HepG2 (cell line): ENCODE measurements at regions not wholly inside any gene's neighbourhood (a gene's known extent, or its start where the extent isn't known, plus 50 kb on each side); places are given as distances from the start of the nearest gene placed in this dataset.

Source experiments
- CBX2 ChIP-seq, 2 experiments: fragments of 200-600 bp in 1 of 2; sonication (generic); formaldehyde crosslinking in 1 of 2; IDR thresholded peaks; 2 replicates each; pipeline versions ENCODE4 v1.7.0 to v1.8.1; 2018 to 2022; ENCODE audit warnings: low read depth in 2 of 2, low read length in 1 of 2, mild to moderate bottlenecking in 1 of 2, missing genetic modification reagents in 1 of 2
- FOXM1 ChIP-seq: sonication (generic); formaldehyde crosslinking; IDR thresholded peaks from 2 replicates; pipeline ENCODE4 v1.5.0; 2020; ENCODE audit warnings: missing genetic modification reagents
- FOXO1 ChIP-seq: sonication (generic); formaldehyde crosslinking; IDR thresholded peaks from 2 replicates; pipeline ENCODE4 v1.4.0; 2020; ENCODE audit warnings: missing genetic modification reagents
- FOXP1 ChIP-seq, 2 experiments: fragments of 450-650 bp in 1 of 2; IDR thresholded peaks; 2 replicates each; pipeline ENCODE4 v1.6.1; 2017 to 2018; ENCODE audit warnings: antibody characterized with exemption in 1 of 2
- GRHL1 ChIP-seq: sonication (generic); formaldehyde crosslinking; conservative IDR thresholded peaks from 2 replicates; pipeline ENCODE4 v1.8.0; 2022; ENCODE audit warnings: missing genetic modification reagents
- HNRNPL ChIP-seq: fragments of 200-400 bp; formaldehyde crosslinking; IDR thresholded peaks from 2 replicates; pipeline ENCODE4 v1.6.1; 2017; ENCODE audit warnings: mild to moderate bottlenecking, low read depth, low read length
- HNRNPLL ChIP-seq: fragments of 200-400 bp; formaldehyde crosslinking; IDR thresholded peaks from 2 replicates; pipeline ENCODE4 v1.6.1; 2017; ENCODE audit warnings: mild to moderate bottlenecking, low read depth, low read length; ENCODE audit not compliant: poor library complexity, severe bottlenecking
- NR0B2 ChIP-seq: sonication (generic); formaldehyde crosslinking; IDR thresholded peaks from 2 replicates; pipeline ENCODE4 v1.4.0; 2020; ENCODE audit warnings: mild to moderate bottlenecking, missing genetic modification reagents
- PATZ1 ChIP-seq: sonication (generic); formaldehyde crosslinking; IDR thresholded peaks from 2 replicates; pipeline ENCODE4 v1.4.0; 2020; ENCODE audit warnings: missing genetic modification reagents
- PITX1 ChIP-seq: sonication (generic); formaldehyde crosslinking; IDR thresholded peaks from 2 replicates; pipeline ENCODE4 v1.5.1; 2020; ENCODE audit warnings: mild to moderate bottlenecking, missing genetic modification reagents
- PPARG ChIP-seq: conservative IDR thresholded peaks from 2 replicates; pipeline ENCODE4 v1.6.1; 2016; ENCODE audit warnings: missing biosample characterization, missing genetic modification reagents
- REXO4 ChIP-seq: sonication (generic); formaldehyde crosslinking; IDR thresholded peaks from 2 replicates; pipeline ENCODE4 v1.8.0; 2022; ENCODE audit warnings: missing genetic modification reagents, mild to moderate bottlenecking, borderline replicate concordance
- RFX3 ChIP-seq: IDR thresholded peaks from 2 replicates; pipeline ENCODE4 v1.6.1; 2016; ENCODE audit warnings: missing biosample characterization, missing genetic modification reagents
- SNAI1 ChIP-seq: sonication (generic); formaldehyde crosslinking; IDR thresholded peaks from 2 replicates; pipeline ENCODE4 v1.5.0; 2020; ENCODE audit warnings: mild to moderate bottlenecking, missing genetic modification reagents, borderline replicate concordance
- SRF ChIP-seq: IDR thresholded peaks from 2 replicates; pipeline ENCODE4 v1.6.1; 2011; ENCODE audit warnings: mild to moderate bottlenecking, low read depth, low read length, moderate library complexity
- U2AF1 ChIP-seq: fragments of 200-400 bp; formaldehyde crosslinking; optimal IDR thresholded peaks from 2 replicates; pipeline ENCODE3; 2017; ENCODE audit warnings: mild to moderate bottlenecking, low read depth, low read length
- ZBTB4 ChIP-seq: sonication (generic); formaldehyde crosslinking; IDR thresholded peaks from 2 replicates; pipeline ENCODE4 v1.4.0; 2020; ENCODE audit warnings: missing genetic modification reagents, mild to moderate bottlenecking, borderline replicate concordance
- ZFP36 ChIP-seq: fragments of 150-350 bp; IDR thresholded peaks from 2 replicates; pipeline ENCODE4 v1.6.1; 2018; ENCODE audit warnings: borderline replicate concordance, low read length, low read depth; ENCODE audit not compliant: partially characterized antibody
- ZFP41 ChIP-seq: sonication (generic); formaldehyde crosslinking; IDR thresholded peaks from 2 replicates; pipeline ENCODE4 v1.4.0; 2020; ENCODE audit warnings: mild to moderate bottlenecking, missing genetic modification reagents, borderline replicate concordance
- ZNF605 ChIP-seq: sonication (generic); formaldehyde crosslinking; IDR thresholded peaks from 2 replicates; pipeline ENCODE4 v1.8.0; 2022; ENCODE audit warnings: mild to moderate bottlenecking, missing genetic modification reagents
- ZNF670 ChIP-seq: sonication (generic); formaldehyde crosslinking; IDR thresholded peaks from 2 replicates; pipeline ENCODE4 v1.8.0; 2022; ENCODE audit warnings: mild to moderate bottlenecking, missing genetic modification reagents, borderline replicate concordance
- ZSCAN30 ChIP-seq: sonication (generic); formaldehyde crosslinking; IDR thresholded peaks from 2 replicates; pipeline ENCODE4 v1.5.0; 2020; ENCODE audit warnings: mild to moderate bottlenecking, missing genetic modification reagents

- no peak for TF ChIP-seq ZBTB4 (CRISPR knock-in tag)
- no peak for TF ChIP-seq SRF
- TF ChIP-seq FOXO1 (CRISPR knock-in tag), result no peak
- TF ChIP-seq RFX3 (CRISPR knock-in tag), result no peak
- no peak for TF ChIP-seq U2AF1
- no peak for TF ChIP-seq CBX2 (IDR thresholded peaks at IDR 0.05; ENCODE audit: low read depth, low read length)
- TF ChIP-seq CBX2 (CRISPR knock-in tag; IDR thresholded peaks at IDR 0.05; ENCODE audit: low read depth), result no peak
- TF ChIP-seq HNRNPL, result no peak
- TF ChIP-seq SNAI1 (CRISPR knock-in tag), result no peak
- no peak for TF ChIP-seq ZSCAN30
- peak; percentile 29 for TF ChIP-seq HNRNPLL
- TF ChIP-seq FOXM1 (CRISPR knock-in tag), result no peak
- TF ChIP-seq PATZ1 (CRISPR knock-in tag), result no peak
- TF ChIP-seq GRHL1 (CRISPR knock-in tag), result no peak
- no peak for TF ChIP-seq ZFP36
- TF ChIP-seq PPARG (CRISPR knock-in tag), result no peak
- no peak for TF ChIP-seq ZNF670
- TF ChIP-seq NR0B2 (CRISPR knock-in tag), result no peak
- no peak for TF ChIP-seq REXO4
- TF ChIP-seq PITX1 (CRISPR knock-in tag), result no peak
- no peak for TF ChIP-seq ZFP41 (CRISPR knock-in tag)
- no peak for TF ChIP-seq FOXP1 (IDR thresholded peaks at IDR 0.05)
- peak; percentile 14; the same call in 1 of the 2 replicates for TF ChIP-seq FOXP1 (CRISPR knock-in tag; IDR thresholded peaks at IDR 0.05)
- TF ChIP-seq ZNF605 (CRISPR knock-in tag), result no peak
These were observed 179.9 kb upstream of the C2CD4B start (continued) for GRCh38 chr15:62344806-62345539.
